HG03039 (cell line): ENCODE measurements at regions not wholly inside any gene's neighbourhood (a gene's known extent, or its start where the extent isn't known, plus 50 kb on each side); places are given as distances from the start of the nearest gene placed in this dataset.

ENCODE experiments used
- ATAC-seq: cut with Tn5 transposase; IDR thresholded peaks from one replicate; pipeline ENCODE4 v1.9.1; 2021; ENCODE audit warnings: mild to moderate bottlenecking, moderate library complexity; ENCODE audit not compliant: unreplicated experiment

DNA sequence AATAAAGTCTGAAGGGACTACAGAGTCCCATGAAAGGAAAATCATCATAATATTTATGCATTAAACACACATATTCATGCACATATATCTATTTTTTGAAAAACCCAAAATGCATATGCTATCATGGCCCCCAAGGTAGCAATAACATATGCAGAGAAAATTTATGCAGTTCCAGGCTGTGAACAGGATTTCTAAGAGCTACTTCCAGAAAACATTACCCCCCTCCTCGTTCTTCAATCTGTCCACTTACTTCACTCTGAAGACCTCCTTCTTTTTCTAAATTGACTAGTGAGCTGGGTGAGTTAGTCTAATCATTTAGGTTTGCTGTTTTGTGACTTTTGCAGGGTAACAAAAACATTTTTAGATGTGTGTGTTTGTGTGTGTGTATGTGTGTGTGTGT is 376.4 kb upstream of the ZEB2 start:
- no peak for ATAC-seq

DNA sequence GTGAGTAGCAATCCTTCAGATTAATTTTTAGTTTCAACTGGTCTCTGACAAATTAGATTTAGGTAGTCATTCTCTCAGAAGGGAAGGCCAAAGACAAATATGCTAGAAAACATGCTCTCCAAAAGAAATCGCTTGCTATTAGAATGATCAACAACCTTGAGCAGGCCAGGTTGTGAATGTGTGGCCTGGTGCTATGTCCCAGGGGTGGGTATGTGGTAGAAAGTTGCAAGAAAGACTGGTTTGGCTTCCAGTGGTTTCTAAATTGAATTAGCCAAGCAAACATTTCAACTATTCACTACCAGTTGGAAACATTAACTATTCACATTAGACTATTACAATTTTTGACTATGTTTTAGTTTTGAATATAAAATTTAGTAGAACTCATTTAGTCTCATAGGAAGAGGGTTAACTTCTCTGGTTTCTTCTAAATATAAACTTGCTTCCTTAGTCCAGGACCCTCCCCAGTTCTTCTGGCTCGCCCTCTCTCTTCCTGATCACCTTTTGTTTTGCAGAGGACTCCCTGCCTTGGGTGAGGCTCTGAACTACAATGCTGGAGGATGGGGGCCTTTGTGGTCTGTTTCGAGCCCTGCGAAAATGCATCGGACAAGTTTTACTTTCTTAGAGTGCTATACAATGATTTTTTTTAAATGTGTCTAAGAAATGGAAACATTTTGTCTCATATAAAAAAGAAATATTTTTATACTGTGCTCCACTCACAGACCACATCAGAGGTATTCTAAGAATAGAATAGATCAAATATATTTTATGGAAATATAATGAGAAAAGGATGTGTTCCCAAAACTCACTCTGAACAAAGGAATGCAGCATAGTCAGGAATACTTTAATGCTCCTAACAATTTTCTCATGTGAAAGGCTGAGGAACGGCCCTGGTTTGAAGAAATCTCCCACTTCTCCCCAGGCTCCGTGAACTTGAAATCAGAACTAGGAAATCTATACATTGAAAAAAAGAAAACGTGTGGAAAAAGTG is 375.0 kb upstream of the ZEB2 start:
- ATAC-seq, result no peak

DNA sequence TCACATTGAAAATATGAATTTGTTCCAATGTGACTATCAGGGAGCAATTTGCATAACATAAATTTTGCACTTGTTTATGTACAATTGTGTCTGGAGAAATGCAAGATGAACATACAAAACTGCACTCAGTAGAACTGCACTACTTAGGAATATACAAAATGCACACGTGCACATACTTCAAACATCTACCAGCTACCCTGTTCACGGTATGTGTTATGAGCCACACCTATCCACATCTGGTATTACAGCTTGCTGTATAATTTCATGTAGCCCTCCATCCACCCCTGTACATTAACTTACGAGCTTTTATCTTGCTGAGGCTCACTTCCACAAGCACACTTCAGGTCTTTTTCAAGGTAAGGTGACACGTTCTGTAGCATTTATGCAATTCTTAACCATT is 373.5 kb upstream of the ZEB2 start:
- ATAC-seq, result no peak

DNA sequence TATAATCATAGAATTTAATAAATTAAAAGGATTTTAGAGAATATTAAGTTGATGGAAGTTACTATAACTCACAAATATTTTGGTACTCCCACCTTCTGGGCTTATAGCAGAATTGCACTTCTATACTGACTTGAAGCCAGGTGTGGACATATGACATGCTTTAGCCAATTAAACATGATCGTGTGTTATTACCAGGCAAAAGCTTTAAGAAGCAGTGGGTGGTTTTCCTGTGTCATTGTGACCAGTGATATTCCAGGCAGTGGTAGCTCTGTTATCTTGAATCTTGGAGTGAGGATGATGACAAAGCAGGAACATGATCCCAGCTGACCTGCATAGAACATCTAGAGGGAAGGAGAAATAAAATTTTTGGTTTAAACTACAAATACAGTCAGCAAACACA is 370.9 kb upstream of the ZEB2 start:
- no peak for ATAC-seq

DNA sequence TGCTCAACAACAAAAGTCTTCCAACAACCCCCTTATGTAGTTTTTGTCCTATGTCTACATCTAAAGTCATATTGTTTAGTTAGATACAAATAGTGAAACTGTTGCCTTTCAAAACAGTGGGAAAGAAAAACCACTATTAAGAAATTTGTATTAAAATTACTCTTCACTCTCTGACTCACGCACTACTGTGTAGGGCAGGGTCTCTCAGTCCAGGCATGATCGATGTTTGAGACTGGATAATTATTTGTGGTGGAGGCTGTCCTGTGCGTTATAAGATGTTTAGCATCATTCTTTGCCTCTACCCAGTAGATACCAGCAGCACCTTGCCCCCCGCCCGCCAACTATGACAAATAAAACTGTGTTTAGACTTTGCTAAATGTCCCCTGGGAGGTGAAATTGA is 369.4 kb upstream of the ZEB2 start:
- no peak for ATAC-seq

DNA sequence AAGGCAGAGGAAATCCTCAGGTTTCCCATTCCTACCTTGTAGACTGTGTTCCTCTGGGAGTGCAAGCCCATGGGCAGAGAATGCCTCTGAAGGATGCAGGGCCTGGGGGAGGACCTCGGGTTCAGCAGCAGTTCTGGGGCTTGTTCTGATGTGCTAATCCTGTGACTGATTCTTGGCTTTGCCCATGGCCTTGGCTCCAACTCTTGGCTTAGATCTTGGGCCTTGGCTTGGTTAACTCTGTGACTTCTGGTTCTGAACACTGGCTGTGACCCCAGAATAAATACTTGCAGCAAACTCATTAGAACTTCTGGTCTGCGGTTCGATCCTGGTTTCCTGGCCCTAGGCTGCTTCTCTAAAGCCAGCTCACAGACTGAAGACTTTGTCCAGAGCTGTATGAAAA is 366.9 kb upstream of the ZEB2 start:
- no peak for ATAC-seq

DNA sequence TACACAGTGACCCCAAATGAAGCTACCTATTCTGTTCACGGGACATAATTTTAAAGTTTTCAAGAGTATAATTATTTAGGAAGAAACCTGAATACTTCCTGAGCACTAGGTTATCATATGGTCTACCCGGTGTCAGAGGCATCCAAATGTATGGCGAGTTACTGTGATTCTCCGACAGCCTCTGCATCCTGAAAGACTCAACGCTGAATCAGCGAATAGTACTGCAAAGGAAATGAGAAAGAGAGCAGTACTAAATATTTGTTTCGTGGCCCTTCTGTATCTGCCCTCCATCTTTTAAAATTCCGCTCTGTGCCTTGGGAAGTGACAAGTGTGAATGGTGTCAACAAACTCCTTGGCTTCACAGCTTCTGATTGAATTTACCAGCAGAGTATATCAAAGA is 358.0 kb upstream of the ZEB2 start:
- ATAC-seq, result no peak

DNA sequence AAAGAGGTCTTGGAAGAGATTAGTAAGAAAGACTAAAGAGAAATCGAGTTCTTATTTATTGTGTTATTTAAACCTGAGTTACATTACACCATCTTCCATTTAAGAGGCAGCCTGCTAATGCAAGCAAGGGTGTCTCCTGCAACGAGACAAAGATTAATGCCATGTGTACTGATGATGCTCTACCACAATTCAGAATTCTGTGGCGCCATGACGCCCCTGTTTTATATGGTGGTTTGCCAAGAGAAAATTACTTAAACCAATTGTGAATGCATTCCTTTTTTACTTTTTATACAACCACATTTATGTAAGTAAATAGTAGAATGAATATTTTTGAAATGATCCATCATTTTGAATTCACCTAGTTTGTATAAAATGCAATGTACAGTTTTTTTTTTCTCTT is 356.1 kb upstream of the ZEB2 start:
- ATAC-seq, result no peak

DNA sequence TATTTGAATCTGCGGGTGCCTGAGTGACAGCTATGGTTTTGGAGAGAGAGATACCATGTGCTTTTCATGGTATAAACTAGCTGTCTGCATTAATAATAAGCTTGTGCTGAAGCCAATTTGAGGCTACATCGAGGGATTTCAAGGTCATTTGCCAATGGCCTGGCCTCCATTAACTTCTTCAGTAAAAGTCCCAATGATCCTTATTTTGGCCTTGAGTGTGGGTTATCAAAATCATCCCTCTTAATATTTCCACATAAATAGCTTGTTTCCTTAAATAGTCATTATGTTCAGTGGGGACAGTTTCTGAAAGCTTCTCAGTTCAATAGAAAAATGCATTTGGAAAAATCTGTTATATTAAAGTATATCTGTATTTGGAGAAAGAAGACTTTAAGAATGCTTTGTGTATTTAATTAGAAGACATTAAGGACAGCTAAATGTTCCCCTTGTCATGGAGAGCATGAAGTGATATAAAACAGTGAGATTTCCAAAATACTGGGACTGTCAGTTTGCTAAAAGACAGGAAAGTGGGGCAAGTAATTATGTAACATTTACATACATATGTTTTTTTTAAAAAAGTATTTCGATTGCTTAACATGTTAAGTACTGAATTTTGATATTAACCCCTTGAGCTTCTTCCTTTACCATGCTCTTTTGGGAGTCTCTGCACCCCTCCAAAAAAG is 355.5 kb upstream of the ZEB2 start:
- ATAC-seq, result no peak

DNA sequence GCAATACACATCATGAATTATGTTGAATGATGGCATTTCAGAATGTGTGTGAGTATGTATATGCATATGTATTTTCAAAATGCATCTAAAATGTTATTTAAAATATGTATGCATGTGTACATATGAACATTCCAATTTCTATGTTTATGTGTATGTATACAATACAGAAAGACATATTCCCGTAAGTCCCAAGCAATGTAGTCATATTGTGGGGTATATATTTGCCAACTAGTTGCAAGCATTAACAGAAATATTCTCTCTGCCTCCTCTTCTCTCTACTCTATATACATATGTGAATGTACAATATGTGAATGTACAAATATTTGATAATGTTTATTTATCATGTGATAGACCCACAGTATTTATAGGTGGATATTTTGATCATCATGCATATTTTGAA is 345.8 kb upstream of the ZEB2 start:
- no peak for ATAC-seq

DNA sequence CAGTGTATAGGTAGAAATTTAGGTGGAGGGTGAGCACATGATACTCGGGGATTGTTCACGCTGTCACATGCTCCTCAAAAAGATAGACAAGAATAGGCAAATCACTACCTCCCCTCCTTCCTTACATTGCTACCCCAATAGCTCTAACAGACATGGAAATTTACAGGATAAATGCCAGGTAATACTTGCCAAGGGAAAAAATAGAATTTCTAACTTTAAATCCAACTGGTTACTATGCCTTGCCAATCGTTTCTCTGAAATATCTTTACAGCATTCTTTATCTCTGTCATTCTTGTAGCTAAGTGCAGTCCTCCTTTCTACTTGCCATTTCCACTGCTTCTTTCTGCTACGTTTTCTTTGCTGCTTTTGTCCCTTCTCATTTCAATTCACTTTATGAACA is 339.8 kb upstream of the ZEB2 start:
- no peak for ATAC-seq

DNA sequence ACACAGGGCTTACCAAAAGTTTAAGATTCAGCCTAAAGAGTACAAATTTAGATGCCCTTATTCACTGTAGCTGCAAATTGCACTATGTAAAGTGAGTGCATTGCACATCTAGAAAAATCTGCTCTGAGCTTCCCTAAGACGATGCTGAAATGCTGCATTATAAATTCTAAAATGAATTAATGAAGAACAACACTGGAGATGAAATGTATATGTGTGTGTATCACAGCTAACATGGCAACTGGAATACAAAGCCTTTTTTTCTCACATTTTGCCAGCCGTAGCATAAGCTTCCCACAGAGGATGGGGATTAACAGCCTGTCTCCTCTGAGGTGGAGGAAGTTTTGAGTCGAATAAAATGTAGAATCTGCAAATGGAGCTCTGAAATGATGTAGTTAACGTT is 338.3 kb upstream of the ZEB2 start:
- ATAC-seq, result no peak

DNA sequence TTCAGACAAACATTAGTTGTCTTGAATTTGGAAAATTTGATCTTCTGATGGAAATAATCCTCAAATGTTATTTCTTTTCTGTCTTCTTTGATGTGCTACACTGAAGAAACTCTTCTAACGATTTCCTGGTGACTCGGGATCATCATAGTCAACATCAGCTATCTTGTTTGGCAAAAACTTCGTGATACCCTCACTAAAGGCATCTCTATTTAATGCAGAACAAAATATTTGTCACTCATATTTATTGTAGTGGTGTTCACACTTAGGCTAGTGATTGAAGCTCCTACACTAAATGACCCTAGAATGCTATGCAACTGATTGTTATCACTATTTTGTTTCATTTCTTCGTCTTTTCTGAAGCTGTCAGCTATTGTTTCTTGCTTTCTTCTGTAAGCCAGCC is 334.7 kb upstream of the ZEB2 start:
- ATAC-seq, result no peak

DNA sequence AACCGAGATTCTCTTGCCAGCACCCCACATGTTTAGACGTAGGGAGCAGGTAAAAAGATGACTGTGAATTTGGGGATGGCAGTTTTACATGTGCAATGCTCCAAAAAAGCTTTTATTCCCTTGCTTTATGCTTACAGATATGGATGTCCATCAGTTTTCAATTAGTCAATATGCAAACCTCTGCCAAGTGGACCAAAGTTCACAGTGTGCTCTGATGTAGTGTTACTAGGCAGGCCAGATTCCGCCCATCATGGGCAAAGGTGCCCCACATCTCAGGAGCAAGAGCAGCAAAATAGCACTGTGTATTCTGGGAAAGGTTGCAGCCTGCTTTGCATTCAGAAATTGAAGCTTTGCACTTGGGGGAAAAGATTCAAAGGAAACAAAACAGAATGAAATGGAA is 329.7 kb upstream of the ZEB2 start:
- ATAC-seq, result no peak

DNA sequence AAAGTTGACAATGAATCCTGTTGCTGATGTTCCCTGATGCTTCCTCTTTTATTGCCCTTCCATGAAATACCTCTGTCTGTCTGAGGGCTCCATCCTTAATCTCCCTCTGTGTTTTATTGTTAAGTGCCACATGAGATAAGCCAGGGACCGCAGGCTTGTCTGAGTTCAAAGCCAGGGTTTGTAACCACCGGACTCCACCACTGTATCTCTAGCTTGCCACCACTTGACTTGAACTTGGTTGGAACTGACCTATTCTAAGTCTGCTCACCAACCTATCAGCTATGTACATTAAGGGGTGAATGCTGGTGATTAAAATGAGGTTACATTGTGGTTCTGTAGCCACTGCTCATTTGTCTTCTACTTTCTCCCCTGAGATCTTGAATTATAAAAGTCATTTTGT is 328.5 kb upstream of the ZEB2 start:
- ATAC-seq, result no peak

DNA sequence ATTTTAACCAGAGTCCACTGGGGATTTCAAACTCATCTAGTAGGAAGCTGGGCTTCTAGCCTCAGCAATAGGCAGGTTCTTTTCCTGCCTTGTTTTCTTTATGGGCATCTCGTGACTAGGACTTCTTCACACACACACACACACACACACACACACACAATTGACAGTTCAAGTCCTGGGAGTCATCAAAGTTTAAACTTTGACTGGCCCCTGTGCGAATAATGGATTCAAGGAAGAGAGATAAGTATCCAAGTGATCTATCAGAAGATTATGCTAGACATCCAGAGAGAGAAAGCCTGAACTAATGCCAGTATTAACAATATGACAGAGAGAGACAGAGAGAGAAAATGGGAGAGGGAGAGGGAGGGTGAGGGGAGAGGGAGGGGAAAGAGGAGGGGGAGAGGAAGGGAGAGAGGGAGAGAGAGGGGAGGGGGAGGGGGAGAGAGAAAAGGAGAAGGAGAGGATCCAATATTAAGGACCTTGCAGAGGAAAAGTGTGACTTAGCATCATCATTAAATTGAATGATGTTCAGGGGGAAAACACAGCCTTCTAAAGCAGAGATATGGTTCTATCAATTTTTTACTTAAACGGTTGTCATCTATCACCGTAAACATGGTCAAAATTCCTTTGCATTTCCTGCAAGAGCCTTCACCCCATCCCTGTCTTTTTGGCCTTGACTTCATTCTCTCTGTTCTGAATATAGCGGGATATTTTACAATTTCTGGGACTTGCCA is 327.6 kb upstream of the ZEB2 start:
- ATAC-seq, result no peak

DNA sequence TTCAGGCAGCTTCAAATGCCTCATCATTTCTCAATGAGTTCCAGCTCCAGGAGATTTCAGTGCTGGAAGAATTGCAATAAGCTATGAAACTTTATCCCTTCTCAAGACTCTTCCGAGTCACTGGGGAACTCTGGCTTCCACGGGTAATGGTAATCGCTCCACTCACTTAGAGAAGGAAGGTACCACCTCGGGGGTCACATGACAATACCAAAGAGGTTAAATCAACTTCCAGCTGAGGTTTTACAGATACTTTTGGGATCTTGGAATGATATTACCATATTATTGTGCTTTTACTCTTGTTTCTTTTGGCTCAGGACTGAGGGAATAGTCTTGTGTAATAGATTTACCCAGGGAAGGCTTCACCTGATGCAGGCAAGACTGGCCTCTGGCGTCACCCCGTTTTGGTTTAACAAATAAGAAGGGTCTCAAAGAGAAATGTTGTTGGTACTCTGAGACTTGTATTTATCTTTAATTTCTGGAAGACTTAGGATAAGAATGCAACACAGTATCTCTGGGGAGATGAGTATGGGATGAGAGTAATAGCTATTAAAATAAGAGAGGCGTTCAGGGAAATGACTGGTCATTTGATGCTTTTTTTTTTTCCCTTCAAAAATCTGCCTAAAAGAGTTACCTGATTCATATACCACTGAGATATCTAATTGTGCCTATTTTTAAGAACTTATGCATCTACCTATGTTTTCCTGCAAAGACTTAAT is 316.9 kb upstream of the ZEB2 start:
- no peak for ATAC-seq

DNA sequence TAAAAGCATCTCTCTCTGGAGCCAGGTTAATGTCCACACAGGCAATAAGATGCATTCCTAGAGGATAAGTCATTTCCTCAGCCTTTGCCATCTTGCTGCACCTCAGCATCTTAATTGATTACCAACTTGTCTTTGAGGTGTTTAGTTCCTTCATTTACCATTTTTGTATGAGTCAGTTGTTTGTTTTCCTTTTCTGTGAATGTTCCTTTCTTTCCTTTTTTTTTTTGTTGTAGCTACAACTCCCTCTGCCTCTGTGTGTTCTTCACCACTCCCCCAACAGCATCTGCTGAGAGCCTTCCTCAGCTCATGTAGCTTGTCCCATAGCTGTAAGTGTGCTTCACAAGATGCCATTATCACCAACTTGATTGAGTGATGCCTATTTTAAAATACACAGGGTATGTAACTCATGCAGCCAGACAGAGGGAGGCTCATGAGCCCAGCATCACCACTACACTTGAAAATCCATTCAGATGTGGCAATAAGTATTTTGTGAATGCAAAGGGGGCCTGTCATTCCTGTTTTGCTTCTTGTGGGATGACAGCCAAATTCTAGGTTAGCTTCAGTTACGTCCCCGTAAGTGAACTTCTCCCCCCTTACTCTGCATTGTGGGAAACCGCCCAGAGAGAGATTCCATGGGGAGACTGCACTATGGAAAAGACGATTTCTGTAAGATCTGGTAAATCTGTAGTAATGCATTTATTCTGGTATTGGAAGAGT is 315.9 kb upstream of the ZEB2 start:
- ATAC-seq, result no peak

DNA sequence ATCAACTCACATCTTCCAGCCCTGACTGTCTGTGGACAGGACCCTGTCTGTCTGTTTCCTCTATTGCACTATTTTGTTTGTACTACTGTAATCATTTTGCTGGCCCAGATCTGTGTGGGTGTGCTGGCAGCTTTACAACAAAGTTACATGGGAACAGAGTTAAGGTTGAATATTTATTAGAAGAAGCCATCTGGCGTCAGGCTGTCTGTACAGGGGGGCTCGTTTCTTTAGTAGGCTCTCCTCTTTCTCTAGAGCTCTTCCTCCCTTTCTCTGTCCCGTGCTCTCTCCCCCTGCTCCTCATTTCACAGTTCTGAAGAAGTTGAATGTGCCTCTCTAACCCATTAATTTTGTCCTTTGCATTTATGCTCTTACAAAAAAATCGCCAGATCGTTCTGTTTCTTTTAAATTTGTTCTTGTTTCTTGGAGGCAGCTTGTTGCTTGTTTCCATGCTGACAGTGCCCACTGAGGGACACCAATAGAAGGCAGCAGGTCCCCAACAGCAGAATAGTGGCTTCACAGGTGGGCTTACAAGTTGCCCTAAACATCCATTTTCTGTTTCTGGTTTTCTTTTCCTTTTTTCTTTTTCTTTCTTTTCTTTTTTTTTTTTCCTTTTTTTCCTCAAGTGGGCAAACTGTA is 315.2 kb upstream of the ZEB2 start:
- no peak for ATAC-seq

DNA sequence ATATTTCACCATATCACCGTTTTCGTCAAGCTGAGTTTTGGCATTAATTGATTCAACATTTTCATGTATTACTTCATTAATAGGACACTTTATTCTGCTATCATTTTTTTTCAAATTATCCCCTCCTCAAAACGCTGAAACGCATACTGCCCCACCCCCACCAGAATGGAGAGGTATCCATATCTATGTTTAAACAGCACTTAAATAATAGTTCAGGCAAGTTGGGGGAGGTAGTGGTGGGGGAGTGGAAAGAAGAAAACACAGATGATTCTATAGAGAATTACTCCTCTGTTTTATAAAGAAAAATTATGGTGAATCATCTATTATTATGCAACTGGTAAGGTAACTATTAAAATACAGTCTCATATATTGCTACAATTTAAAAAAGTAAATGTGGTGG is 314.4 kb upstream of the ZEB2 start:
- ATAC-seq, result no peak
